Ramos (cell line): ENCODE measurements at regions not wholly inside any gene's neighbourhood (a gene's known extent, or its start where the extent isn't known, plus 50 kb on each side); places are given as distances from the start of the nearest gene placed in this dataset.
"Not testable (repeated sequence)": the region's sequence is repeated elsewhere in the genome, so short reads cannot be mapped to it uniquely, and the experiment has no call there.

ENCODE experiments used
- in situ Hi-C: fragments of 300-500 bp; cut with MboI; formaldehyde crosslinking; loops from one replicate; pipeline ENCODE4 v1.14.3; 2022; ENCODE audit warnings: low sequenced_read_pairs; ENCODE audit not compliant: unreplicated experiment

DNA sequence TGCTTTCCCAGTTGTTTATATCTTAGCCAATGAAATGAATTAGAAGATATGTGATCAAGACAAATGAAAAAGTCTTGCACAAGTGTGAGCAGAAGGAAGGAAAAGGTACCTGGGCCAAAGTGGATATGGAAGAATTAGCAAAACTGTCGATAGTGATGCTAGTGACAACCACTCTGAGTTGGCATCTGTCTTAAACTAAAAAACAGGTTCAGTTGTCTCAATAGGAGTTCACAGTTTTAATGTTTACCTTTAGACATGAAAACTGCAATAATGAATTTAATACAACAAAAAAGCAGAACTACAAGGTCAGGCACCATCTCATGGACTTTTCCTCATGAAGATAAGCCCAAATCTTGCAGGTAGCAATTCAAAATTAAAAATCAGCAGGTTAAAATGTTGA lies 688.5 kb downstream of the EFNB2 start:
- in situ Hi-C loops, result no loop called here

DNA sequence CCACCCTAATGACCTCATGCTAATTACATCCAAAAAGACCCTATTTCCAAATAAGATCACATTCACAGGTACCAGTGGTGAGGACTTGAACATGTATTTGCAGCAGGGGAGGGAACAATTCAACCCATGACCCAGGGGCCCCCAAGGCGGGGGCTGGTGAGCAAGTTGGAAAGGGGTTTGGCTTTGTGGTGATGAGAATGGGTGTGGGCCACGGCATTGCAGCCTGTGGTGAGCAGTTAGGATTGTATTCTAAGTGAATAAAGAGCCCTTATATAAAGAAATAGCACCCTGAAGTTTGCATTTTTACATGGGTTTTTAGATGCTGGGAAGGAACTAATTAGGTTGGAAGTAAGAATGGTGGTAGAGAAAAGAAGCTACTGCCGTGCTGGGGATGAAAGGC lies 694.2 kb downstream of the EFNB2 start:
- in situ Hi-C loops, result no loop called here

GRCh38 chr13:105838231-105838630 lies 697.2 kb downstream of the EFNB2 start:
- in situ Hi-C loops, result no loop called here

DNA sequence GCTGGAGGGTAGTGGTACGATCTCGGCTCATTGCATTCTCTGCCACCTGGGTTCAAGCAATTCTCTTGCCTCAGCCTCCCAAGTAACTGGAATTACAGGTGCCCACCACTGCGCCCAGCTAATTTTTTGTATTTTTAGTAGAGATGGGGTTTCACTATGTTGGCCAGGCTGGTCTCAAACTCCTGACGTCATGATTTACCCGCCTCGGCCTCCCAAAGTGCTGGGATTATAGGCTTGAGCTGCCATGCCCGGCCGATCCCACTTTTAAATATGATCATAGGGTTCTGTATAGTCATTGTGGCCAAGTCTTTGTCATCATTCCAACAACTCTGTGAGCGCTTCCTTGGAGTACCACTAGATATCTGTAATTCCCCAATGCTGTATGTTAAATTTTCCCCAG lies 698.2 kb downstream of the EFNB2 start:
- in situ Hi-C loops, result not testable (repeated sequence)

- in situ Hi-C loops, result no loop called here
Observed at GRCh38 chr13:105830821-105831220, 704.6 kb downstream of the EFNB2 start.

GRCh38 chr13:105827111-105827809 lies 708.2 kb downstream of the EFNB2 start:
- in situ Hi-C loops, result no loop called here

DNA sequence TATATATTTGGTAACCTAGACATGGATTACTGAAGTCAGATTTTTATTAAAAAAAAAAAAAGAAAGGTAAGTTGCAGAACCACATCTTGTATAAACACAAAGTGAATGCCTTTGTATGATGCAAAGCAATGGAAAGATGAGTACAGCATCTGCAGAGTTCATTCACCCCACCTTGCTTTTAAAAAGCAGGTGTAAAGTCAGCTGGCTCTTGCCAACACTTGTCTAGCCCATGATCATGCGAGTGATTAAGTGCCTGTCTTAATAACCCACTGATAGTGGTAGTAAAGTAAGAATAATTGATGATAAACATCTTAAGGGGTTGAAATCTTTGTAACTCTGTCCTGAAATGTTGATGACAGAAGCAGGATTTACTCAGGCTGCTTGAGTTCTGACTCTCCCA lies 710.4 kb downstream of the EFNB2 start:
- in situ Hi-C loops, result no loop called here

DNA sequence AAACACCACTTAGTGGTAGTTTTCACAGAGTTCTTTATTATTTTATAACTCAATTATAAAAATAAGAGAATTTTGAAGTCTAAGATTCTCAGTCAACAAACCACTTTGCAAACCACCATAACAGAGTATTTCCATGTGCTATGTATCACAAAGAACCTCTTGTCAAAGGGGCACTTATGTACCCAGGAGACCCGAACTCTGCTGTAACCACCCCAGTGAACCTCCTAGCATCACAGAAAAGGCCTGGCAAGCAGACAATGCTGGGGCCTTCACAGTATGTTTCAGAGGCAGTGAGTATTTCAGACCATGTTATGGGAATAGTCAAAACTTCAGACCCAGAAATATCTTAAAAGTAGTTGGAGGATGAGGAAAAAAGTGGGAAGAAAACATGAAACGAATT lies 714.1 kb downstream of the EFNB2 start:
- in situ Hi-C loops, result no loop called here

GRCh38 chr13:105820415-105820814 lies 715.0 kb downstream of the EFNB2 start:
- in situ Hi-C loops, result no loop called here

DNA sequence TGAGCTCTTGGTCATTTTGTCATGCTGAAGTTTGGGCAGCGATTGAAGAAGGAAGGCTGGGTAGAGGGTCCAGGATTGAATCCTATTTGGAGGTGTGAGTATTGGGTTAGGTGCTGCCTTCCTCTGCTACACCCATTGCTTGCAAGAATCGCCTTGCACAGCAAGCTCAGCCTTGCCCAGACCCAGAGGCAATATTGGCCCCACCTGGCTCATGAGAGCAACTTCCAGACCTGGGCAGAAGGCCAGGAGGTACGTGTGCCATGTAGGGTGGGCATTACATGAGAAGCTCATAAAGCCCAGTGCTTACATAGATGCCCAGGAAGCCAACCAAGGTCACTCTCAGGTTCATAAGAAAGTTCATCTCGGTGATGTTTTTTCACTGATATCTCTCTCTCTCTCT lies 718.0 kb downstream of the EFNB2 start:
- in situ Hi-C loops, result no loop called here

DNA sequence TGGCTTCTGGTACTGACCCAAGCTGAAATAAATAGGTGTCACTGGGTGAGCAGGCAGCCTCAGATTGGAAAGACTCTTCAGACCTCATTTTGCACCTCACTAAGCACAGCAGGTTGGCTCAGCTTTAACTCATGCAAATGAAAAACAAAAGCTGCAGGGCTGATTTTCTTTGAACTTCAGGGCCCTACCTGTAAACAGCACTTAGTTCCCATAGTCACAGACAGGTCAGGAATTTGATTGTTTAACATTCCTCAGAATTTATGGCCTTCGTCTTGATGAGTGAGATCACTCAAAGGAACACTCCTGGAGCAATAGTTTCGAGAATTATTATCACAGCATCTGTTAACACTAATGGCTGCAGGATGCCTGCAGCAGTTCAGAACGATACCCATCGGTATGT lies 718.5 kb downstream of the EFNB2 start:
- in situ Hi-C loops, result no loop called here

DNA sequence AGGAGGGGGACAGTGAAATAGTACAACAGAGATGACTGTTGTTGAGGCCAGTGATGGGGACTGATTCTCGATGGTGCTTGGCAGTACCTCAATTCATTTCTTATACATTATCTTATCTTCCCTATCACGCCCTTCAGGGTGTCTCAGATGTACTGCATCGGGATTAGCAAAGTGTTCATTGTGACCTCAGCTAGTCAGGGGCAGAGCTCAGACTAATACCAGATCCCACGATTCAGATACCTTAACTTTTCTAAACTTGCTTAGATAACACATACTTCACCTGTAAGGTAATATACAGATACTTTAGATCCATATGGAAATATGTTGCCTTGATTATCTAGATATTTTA lies 720.6 kb downstream of the EFNB2 start:
- in situ Hi-C loops, result no loop called here

DNA sequence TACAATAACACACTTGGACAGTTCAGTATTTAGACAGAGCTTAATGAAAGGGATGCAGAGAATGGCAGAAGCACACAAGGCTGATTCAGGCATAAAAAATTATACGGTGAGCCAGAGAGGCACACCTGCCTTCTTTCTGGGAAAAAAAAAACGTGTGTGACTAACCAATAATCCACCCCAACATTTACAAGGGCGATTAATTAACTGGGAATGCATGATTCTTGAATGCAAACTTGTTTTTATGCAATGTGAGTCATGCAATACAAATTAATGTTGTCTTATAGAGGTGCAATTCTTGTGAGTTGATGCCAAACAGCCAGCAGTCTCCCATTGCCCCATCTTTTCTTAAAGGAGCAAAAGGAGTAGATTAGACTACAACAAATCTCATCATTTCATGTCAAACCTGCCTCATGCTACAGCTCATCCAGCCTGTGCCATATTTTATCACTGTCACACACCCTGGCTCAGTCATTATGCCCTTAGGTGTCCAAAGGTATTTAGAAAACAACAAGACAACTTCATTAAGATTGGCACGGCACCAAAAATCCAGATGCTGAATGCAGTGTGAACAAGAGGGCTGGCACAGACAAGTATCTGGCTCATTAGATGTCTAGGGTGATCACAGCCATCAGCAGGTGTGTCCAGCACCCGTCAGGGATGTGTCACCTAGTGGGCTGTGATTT lies 721.1 kb downstream of the EFNB2 start:
- in situ Hi-C loops, result no loop called here

DNA sequence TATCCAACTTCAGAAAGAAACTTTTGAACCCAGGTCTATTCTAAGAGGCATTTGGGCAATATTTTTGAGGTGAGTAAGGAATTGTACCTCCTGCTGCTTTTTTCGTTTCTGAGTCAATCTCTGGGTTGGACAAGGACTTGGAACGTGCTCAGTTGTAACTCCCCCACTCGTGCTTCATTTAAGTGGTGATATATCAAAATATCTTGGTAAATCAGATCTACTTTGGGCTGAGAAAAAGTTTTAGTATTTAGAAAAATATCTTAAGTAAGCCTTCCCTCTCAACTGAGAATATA lies 728.9 kb downstream of the EFNB2 start:
- in situ Hi-C loops, result no loop called here

- in situ Hi-C loops, result no loop called here
Observed at GRCh38 chr13:105805892-105806627, 729.4 kb downstream of the EFNB2 start.

GRCh38 chr13:105804561-105805190 lies 730.8 kb downstream of the EFNB2 start:
- in situ Hi-C loops, result no loop called here

GRCh38 chr13:105799155-105799554 lies 736.3 kb downstream of the EFNB2 start:
- in situ Hi-C loops, result no loop called here

- in situ Hi-C loops, result no loop called here
Observed at GRCh38 chr13:105798541-105798940, 736.9 kb downstream of the EFNB2 start.

DNA sequence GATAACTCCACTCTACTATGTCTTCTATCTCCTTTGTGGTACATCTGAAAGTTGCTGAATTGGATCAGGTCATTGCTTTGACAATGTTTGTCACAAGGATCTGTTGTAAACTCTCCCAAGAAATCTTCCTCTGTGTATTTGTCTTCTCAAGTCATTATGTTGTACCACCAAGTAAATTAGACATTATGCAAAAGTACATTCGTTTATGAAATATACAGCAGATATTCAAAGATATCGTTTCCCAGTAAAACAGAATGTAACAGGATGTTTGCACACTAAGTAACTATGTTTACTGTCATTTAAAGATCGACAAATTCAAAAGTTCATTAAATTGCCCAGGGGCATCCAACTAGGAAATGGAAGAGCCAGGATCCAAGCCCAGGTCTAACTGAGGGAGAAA lies 739.4 kb downstream of the EFNB2 start:
- in situ Hi-C loops, result no loop called here

DNA sequence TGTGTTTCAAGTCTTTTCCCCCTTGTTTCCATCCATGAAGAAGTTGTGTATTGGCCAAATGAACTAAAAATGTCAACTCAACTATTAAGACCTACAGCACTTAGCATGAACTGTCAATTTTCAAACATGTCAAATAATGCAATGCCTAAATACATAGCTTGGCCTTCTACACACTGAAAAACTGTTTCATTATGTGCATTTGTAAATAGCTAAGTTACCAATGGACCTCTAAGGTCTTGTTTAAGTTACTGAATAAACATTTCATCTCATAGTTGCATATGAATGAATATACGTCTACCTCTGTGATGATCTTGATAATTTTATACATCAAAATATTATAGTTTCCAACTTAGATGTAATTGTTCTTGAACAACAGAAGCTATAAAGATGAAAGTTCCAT lies 744.5 kb downstream of the EFNB2 start:
- in situ Hi-C loops, result no loop called here

GRCh38 chr13:105788530-105788929 lies 746.9 kb downstream of the EFNB2 start:
- in situ Hi-C loops, result no loop called here
